Liver (tissue), 7 donors: ENCODE measurements at regions not wholly inside any gene's neighbourhood (a gene's known extent, or its start where the extent isn't known, plus 50 kb on each side); places are given as distances from the start of the nearest gene placed in this dataset.

ENCODE experiments used
- DNase-seq: peaks from one replicate; pipeline ENCODE4 v3.0.0-alpha.2; 2017; ENCODE audit warnings: low spot score
- H3K27ac ChIP-seq, 2 donors: one replicate each; pipeline ENCODE4 v1.7.0; 2013; ENCODE audit warnings: inconsistent platforms in 2 of 2, low read length in 2 of 2, control low read depth in 1 of 2, low read depth in 1 of 2, mild to moderate bottlenecking in 1 of 2
- H3K27me3 ChIP-seq, 4 donors: one replicate each; pipeline versions ENCODE4 v1.6.1 to v1.7.0; 2013; ENCODE audit warnings: low read length in 3 of 4, inconsistent platforms in 1 of 4, mild to moderate bottlenecking in 1 of 4, moderate library complexity in 1 of 4; ENCODE audit not compliant: control insufficient read depth in 4 of 4, insufficient read depth in 4 of 4
- H3K36me3 ChIP-seq, 4 donors: one replicate each; pipeline versions ENCODE4 v1.6.1 to v1.7.0; 2013; ENCODE audit warnings: low read length in 3 of 4, mild to moderate bottlenecking in 3 of 4, low read depth in 1 of 4, moderate library complexity in 1 of 4; ENCODE audit not compliant: control insufficient read depth in 4 of 4, insufficient read depth in 3 of 4
- H3K4me1 ChIP-seq, 4 donors: one replicate each; pipeline versions ENCODE4 v1.6.1 to v1.7.0; 2013; ENCODE audit warnings: low read length in 3 of 4, mild to moderate bottlenecking in 3 of 4, moderate library complexity in 1 of 4; ENCODE audit not compliant: control insufficient read depth in 4 of 4, insufficient read depth in 4 of 4
- H3K4me3 ChIP-seq, 3 donors: one replicate each; pipeline versions ENCODE4 v1.6.1 to v1.7.0; 2013; ENCODE audit warnings: low read length in 3 of 3, control low read depth in 1 of 3, low read depth in 1 of 3, mild to moderate bottlenecking in 1 of 3
- H3K9ac ChIP-seq, 2 donors: one replicate each; pipeline ENCODE4 v1.7.0; 2013; ENCODE audit warnings: low read length in 2 of 2, mild to moderate bottlenecking in 2 of 2, moderate library complexity in 2 of 2, control low read depth in 1 of 2, low read depth in 1 of 2
- H3K9me3 ChIP-seq, 4 donors: one replicate each; pipeline versions ENCODE4 v1.6.1 to v1.7.0; 2013; ENCODE audit warnings: low read length in 3 of 4; ENCODE audit not compliant: control insufficient read depth in 4 of 4
- EGR1 ChIP-seq, 2 donors: IDR thresholded peaks; 2 replicates each; pipeline ENCODE4 v1.6.1; 2016 to 2018; ENCODE audit warnings: antibody characterized with exemption in 2 of 2, low read depth in 2 of 2
- FOXA2 ChIP-seq: IDR thresholded peaks from 2 replicates; pipeline ENCODE4 v1.6.1; 2016; ENCODE audit warnings: antibody characterized with exemption
- GABPA ChIP-seq, 2 donors: IDR thresholded peaks in 1 of 2; conservative IDR thresholded peaks in 1 of 2; 2 replicates each; pipeline ENCODE4 v1.6.1; 2016; ENCODE audit warnings: antibody characterized with exemption in 2 of 2, mild to moderate bottlenecking in 1 of 2, moderate library complexity in 1 of 2
- HNF4A ChIP-seq, 2 donors: conservative IDR thresholded peaks; 2 replicates each; pipeline ENCODE4 v1.6.1; 2016; ENCODE audit warnings: antibody characterized with exemption in 2 of 2, mild to moderate bottlenecking in 2 of 2
- HNF4G ChIP-seq: IDR thresholded peaks from 2 replicates; pipeline ENCODE4 v1.6.1; 2016; ENCODE audit warnings: antibody characterized with exemption
- JUND ChIP-seq, 2 donors: IDR thresholded peaks; 2 replicates each; pipeline ENCODE4 v1.6.1; 2016; ENCODE audit warnings: antibody characterized with exemption in 2 of 2
- MAX ChIP-seq: IDR thresholded peaks from 2 replicates; pipeline ENCODE4 v1.6.1; 2016; ENCODE audit warnings: antibody characterized with exemption
- RAD21 ChIP-seq, 2 donors: IDR thresholded peaks; 2 replicates each; pipeline ENCODE4 v1.6.1; 2016; ENCODE audit warnings: antibody characterized with exemption in 2 of 2, mild to moderate bottlenecking in 2 of 2
- REST ChIP-seq: IDR thresholded peaks from 2 replicates; pipeline ENCODE4 v1.6.1; 2016; ENCODE audit warnings: antibody characterized with exemption, mild to moderate bottlenecking
- RXRA ChIP-seq, 2 donors: IDR thresholded peaks; 2 replicates each; pipeline ENCODE4 v1.6.1; 2017 to 2018; ENCODE audit warnings: antibody characterized with exemption in 2 of 2, mild to moderate bottlenecking in 1 of 2
- SP1 ChIP-seq: IDR thresholded peaks from 2 replicates; pipeline ENCODE4 v1.6.1; 2018; ENCODE audit warnings: antibody characterized with exemption, mild to moderate bottlenecking
- TAF1 ChIP-seq: conservative IDR thresholded peaks from 2 replicates; pipeline ENCODE4 v1.6.1; 2016; ENCODE audit warnings: antibody characterized with exemption, mild to moderate bottlenecking
- YY1 ChIP-seq: IDR thresholded peaks from 2 replicates; pipeline ENCODE4 v1.6.1; 2016; ENCODE audit warnings: antibody characterized with exemption, mild to moderate bottlenecking
- ZBTB33 ChIP-seq: IDR thresholded peaks from 2 replicates; pipeline ENCODE4 v1.6.1; 2016; ENCODE audit warnings: antibody characterized with exemption
- WGBS: extraction: QIAGEN DNeasy Blood & Tissue Kit; methylation state at CpG from one replicate; pipeline ENCODE4 v1.1.7; 2013; 5-methylcytosine and 5-hydroxymethylcytosine counted together
- donor health status: healthy.
- donor health status: healthy.
- donor health status: healthy.
- donor health status: healthy.

- WGBS, result 80% methylated on average over 7 of the region's 7 CpGs
- Histone ChIP-seq H3K27me3 (no peaks in the 10 kb centered on the region), H3K4me3 (no peak overlapping the region), H3K9me3 (no peaks in the 10 kb centered on the region), H3K9ac (no peak overlapping the region), H3K4me1 (no peaks in the 10 kb centered on the region), H3K36me3 (no peaks in the 10 kb centered on the region), H3K27ac (no peak overlapping the region)
- no peak for DNase-seq
- no peak for TF ChIP-seq MAX
- no peak for TF ChIP-seq JUND (IDR thresholded peaks at IDR 0.05)
- no peak for TF ChIP-seq GABPA (IDR thresholded peaks at IDR 0.05 in 1 of 2, conservative IDR thresholded peaks at IDR 0.05 in 1 of 2)
- TF ChIP-seq ZBTB33, result no peak
- no peak for TF ChIP-seq YY1
These were observed 193.5 kb upstream of the C1QTNF7 start for GRCh38 chr4:15234116-15234855.

GRCh38 chr4:15234856-15235126 is 193.0 kb upstream of the C1QTNF7 start:
- H3K4me3 ChIP-seq, result no peak overlapping the region
- no peak for DNase-seq
- no peaks in the 10 kb centered on the region for H3K36me3 ChIP-seq
- H3K27ac ChIP-seq, result no peak overlapping the region
- H3K27me3 ChIP-seq, result no peaks in the 10 kb centered on the region
- H3K9me3 ChIP-seq, result no peaks in the 10 kb centered on the region
- no peak overlapping the region for H3K9ac ChIP-seq
- no peaks in the 10 kb centered on the region for H3K4me1 ChIP-seq
- 77% methylated on average over 2 of the region's 2 CpGs for WGBS
- TF ChIP-seq MAX (no peak), RAD21 (IDR thresholded peaks at IDR 0.05) (no peak), EGR1 (IDR thresholded peaks at IDR 0.05; ENCODE audit: low read depth in 2 of 2) (no peak), JUND (IDR thresholded peaks at IDR 0.05) (no peak), YY1 (no peak), FOXA2 (no peak), SP1 (no peak), HNF4A (conservative IDR thresholded peaks at IDR 0.05) (no peak), TAF1 (no peak), HNF4G (no peak), ZBTB33 (no peak), GABPA (IDR thresholded peaks at IDR 0.05 in 1 of 2, conservative IDR thresholded peaks at IDR 0.05 in 1 of 2) (no peak), RXRA (IDR thresholded peaks at IDR 0.05) (no peak), REST (no peak)
